SK-MEL-5 (cell line): ENCODE measurements at regions not wholly inside any gene's neighbourhood (a gene's known extent, or its start where the extent isn't known, plus 50 kb on each side); places are given as distances from the start of the nearest gene placed in this dataset.
A peak's percentile ranks its signal among the peaks of the same experiment; 100 is the strongest.
"Not testable (repeated sequence)": the region's sequence is repeated elsewhere in the genome, so short reads cannot be mapped to it uniquely, and the experiment has no call there.

Experiments used
- DNase-seq: peaks from one replicate; pipeline ENCODE4 v3.0.0-alpha.2; 2016; ENCODE audit warnings: low read depth, low spot score
- in situ Hi-C: cut with HindIII; loops from 2 replicates; pipeline ENCODE4 v1.10.0; 2016; ENCODE audit warnings: low sequenced_read_pairs, high pct_unique_total_duplicates, low pct_unique_long_range_greater_than_20kb

GRCh38 chr5:39947657-39948056 is 522.9 kb upstream of the DAB2 start:
- DNase-seq, result peak; percentile 55
- in situ Hi-C loops, result loop anchor here (25.0 kb wide), 1 partner anchor 210 kb away; no protein-coding TSS in a partner anchor

- in situ Hi-C loops, result loop anchor here (25.0 kb wide), 1 partner anchor 209 kb away; no protein-coding TSS in a partner anchor
- no peak for DNase-seq
Observed at GRCh38 chr5:39946356-39947045, 521.7 kb upstream of the DAB2 start.

GRCh38 chr5:39945870-39946269 is 521.1 kb upstream of the DAB2 start:
- DNase-seq, result no peak
- in situ Hi-C loops, result loop anchor here (25.0 kb wide), 1 partner anchor 209 kb away; no protein-coding TSS in a partner anchor

- in situ Hi-C loops, result loop anchor here (25.0 kb wide), 1 partner anchor 207 kb away; no protein-coding TSS in a partner anchor
- peak; percentile 9 for DNase-seq
Observed at GRCh38 chr5:39943811-39944210, 519.0 kb upstream of the DAB2 start.

- DNase-seq, result no peak
- in situ Hi-C loops, result loop anchor here (25.0 kb wide), 1 partner anchor 205 kb away; no protein-coding TSS in a partner anchor
Observed at GRCh38 chr5:39942606-39943005, 517.8 kb upstream of the DAB2 start.

GRCh38 chr5:39941416-39941815 is 516.6 kb upstream of the DAB2 start:
- in situ Hi-C loops, result loop anchor here (25.0 kb wide), 1 partner anchor 204 kb away; no protein-coding TSS in a partner anchor
- no peak for DNase-seq

GRCh38 chr5:39934830-39935229 is 510.1 kb upstream of the DAB2 start:
- no peak for DNase-seq
- in situ Hi-C loops, result loop anchor here (25.0 kb wide), 1 partner anchor 198 kb away; no protein-coding TSS in a partner anchor

- in situ Hi-C loops, result loop anchor here (25.0 kb wide), 1 partner anchor 196 kb away; no protein-coding TSS in a partner anchor
- DNase-seq, result no peak
Observed at GRCh38 chr5:39933061-39933460, 508.3 kb upstream of the DAB2 start.

GRCh38 chr5:39928709-39929108 is 503.9 kb upstream of the DAB2 start:
- in situ Hi-C loops, result loop anchor here (25.0 kb wide), 1 partner anchor 191 kb away; no protein-coding TSS in a partner anchor
- DNase-seq, result no peak

- in situ Hi-C loops, result no loop called here
- DNase-seq, result no peak
Observed at GRCh38 chr5:39919876-39920275, 495.1 kb upstream of the DAB2 start.

GRCh38 chr5:39912906-39913305 is 488.1 kb upstream of the DAB2 start:
- in situ Hi-C loops, result no loop called here
- no peak for DNase-seq

- in situ Hi-C loops, DNase-seq: not testable (repeated sequence)
Observed at GRCh38 chr5:39907267-39907951, 482.6 kb upstream of the DAB2 start.

- in situ Hi-C loops, result no loop called here
Observed at GRCh38 chr5:39906146-39906545, 481.4 kb upstream of the DAB2 start.

GRCh38 chr5:39905356-39905755 is 480.6 kb upstream of the DAB2 start:
- no peak for DNase-seq
- in situ Hi-C loops, result no loop called here

More at GRCh38 chr5:39906146-39906545, 481.4 kb upstream of the DAB2 start:
- DNase-seq, result no peak

GRCh38 chr5:39902626-39903025 is 477.8 kb upstream of the DAB2 start:
- no peak for DNase-seq
- in situ Hi-C loops, result no loop called here

GRCh38 chr5:39898731-39899130 is 474.0 kb upstream of the DAB2 start:
- in situ Hi-C loops, result no loop called here
- DNase-seq, result no peak

GRCh38 chr5:39896706-39897105 is 471.9 kb upstream of the DAB2 start:
- no peak for DNase-seq
- in situ Hi-C loops, result no loop called here

GRCh38 chr5:39896104-39896503 is 471.3 kb upstream of the DAB2 start:
- DNase-seq, result no peak
- in situ Hi-C loops, result no loop called here

- DNase-seq, result no peak
- in situ Hi-C loops, result no loop called here
Observed at GRCh38 chr5:39892708-39893107, 467.9 kb upstream of the DAB2 start.
